Activated gamma-delta T cell (primary cell): ENCODE measurements at regions not wholly inside any gene's neighbourhood (a gene's known extent, or its start where the extent isn't known, plus 50 kb on each side); places are given as distances from the start of the nearest gene placed in this dataset.
"Not testable (repeated sequence)": the region's sequence is repeated elsewhere in the genome, so short reads cannot be mapped to it uniquely, and the experiment has no call there.

Experiments
- DNase-seq: peaks from one replicate; lab custom pipeline; 2025; lab: John Stamatoyannopoulos, UW

- DNase-seq = no peak
Measured at GRCh38 chr20:50359607-50360217, 150.5 kb upstream of the PTPN1 start.

GRCh38 chr20:50360218-50360672, 149.9 kb upstream of the PTPN1 start:
- DNase-seq = no peak

- no peak for DNase-seq
Measured at GRCh38 chr20:50360921-50361320, 149.3 kb upstream of the PTPN1 start.

GRCh38 chr20:50362177-50362576, 148.0 kb upstream of the PTPN1 start:
- DNase-seq = not testable (repeated sequence)

- DNase-seq = no peak
Measured at GRCh38 chr20:50363027-50363426, 147.2 kb upstream of the PTPN1 start.

- DNase-seq = no peak
Measured at GRCh38 chr20:50363479-50363878, 146.7 kb upstream of the PTPN1 start.

- DNase-seq = no peak
Measured at GRCh38 chr20:50364542-50364941, 145.6 kb upstream of the PTPN1 start.

- DNase-seq = no peak
Measured at GRCh38 chr20:50366270-50367103, 143.7 kb upstream of the PTPN1 start.

- no peak for DNase-seq
Measured at GRCh38 chr20:50367104-50367674, 143.0 kb upstream of the PTPN1 start.

GRCh38 chr20:50367739-50368375, 142.3 kb upstream of the PTPN1 start:
- no peak for DNase-seq

- no peak for DNase-seq
Measured at GRCh38 chr20:50368386-50368785, 141.8 kb upstream of the PTPN1 start.

GRCh38 chr20:50368813-50369224, 141.4 kb upstream of the PTPN1 start:
- no peak for DNase-seq

- no peak for DNase-seq
Measured at GRCh38 chr20:50369225-50370035, 140.8 kb upstream of the PTPN1 start.

- DNase-seq = no peak
Measured at GRCh38 chr20:50370036-50370566, 140.1 kb upstream of the PTPN1 start.

- no peak for DNase-seq
Measured at GRCh38 chr20:50371878-50372769, 138.1 kb upstream of the PTPN1 start.

- no peak for DNase-seq
Measured at GRCh38 chr20:50372770-50373088, 137.5 kb upstream of the PTPN1 start.

- no peak for DNase-seq
Measured at GRCh38 chr20:50373674-50374286, 136.4 kb upstream of the PTPN1 start.

- DNase-seq = no peak
Measured at GRCh38 chr20:50374541-50375078, 135.6 kb upstream of the PTPN1 start.

GRCh38 chr20:50376179-50376887, 133.8 kb upstream of the PTPN1 start:
- no peak for DNase-seq
